ENCODE measurements at regions not wholly inside any gene's neighbourhood (a gene's known extent, or its start where the extent isn't known, plus 50 kb on each side); places are given as distances from the start of the nearest gene placed in this dataset.

- no peaks in the 10 kb centered on the region for H3K9me3 ChIP-seq (replicated peaks; ENCODE audit: control insufficient read depth, insufficient read depth, low read depth, low read length)
- H3K79me2 ChIP-seq (ENCODE audit: control insufficient read depth, insufficient read depth, low read length): no peaks in the 10 kb centered on the region
- no peak overlapping the region for H3K4me2 ChIP-seq (ENCODE audit: insufficient read depth, low read length)
- ATAC-seq (no peak), FAIRE-seq (no peak), DNase-seq (ENCODE audit: extremely low read depth in 1 of 4, low spot score in 3 of 4) (no peak)
- no peaks in the 10 kb centered on the region; the same call in 1 of the 2 replicates for H4K20me1 ChIP-seq (replicated peaks; ENCODE audit: control insufficient read depth, insufficient read depth, low read length)
- ChIA-PET CTCF (ENCODE audit: low intra/inter-chr PET ratio) (no interaction called here), POLR2A (no interaction called here)
- no peaks in the 10 kb centered on the region for H3K9me1 ChIP-seq (ENCODE audit: control insufficient read depth, insufficient read depth, low read length)
- 0% methylated on average over 2 of the region's 2 CpGs for WGBS (ENCODE audit: insufficient coverage, low coverage, missing lambda C conversion rate)
- intact Hi-C loops (cut with micrococcal nuclease) (no loop called here), in situ Hi-C loops (cut with MboI) (no loop called here)
- no TSS peak for BruUV-seq (replicated peaks)
- H3K27ac ChIP-seq (ENCODE audit: extremely low read depth, low read depth, low read length): no peak overlapping the region
- H3K27me3 ChIP-seq (ENCODE audit: control insufficient read depth in 2 of 2, insufficient read depth in 2 of 2, low read length in 2 of 2): peaks cover 0 to 8% of the 10 kb centered on the region in 2 experiments; a peak in 3 of 5 replicates
- no peaks in the 10 kb centered on the region for H3K36me3 ChIP-seq (ENCODE audit: control insufficient read depth, insufficient read depth, low read length)
- TF ChIP-seq ZNF12 (CRISPR knock-in tag; IDR thresholded peaks at IDR 0.05) (no peak), PTBP1 (IDR thresholded peaks at IDR 0.05; ENCODE audit: low read depth, low read length) (no peak), NCOA6 (IDR thresholded peaks at IDR 0.05) (no peak)
- H3K9ac ChIP-seq (ENCODE audit: insufficient read depth in 1 of 2, low read depth in 2 of 2, low read length in 2 of 2): no peak overlapping the region
- H3K4me1 ChIP-seq (replicated peaks in 1 of 2; ENCODE audit: control insufficient read depth in 2 of 2, insufficient read depth in 2 of 2, low read length in 2 of 2): no peaks in the 10 kb centered on the region
- H3K4me3 ChIP-seq: no peak overlapping the region
- H2AFZ ChIP-seq (ENCODE audit: low read depth, low read length): no peak overlapping the region
Measured at GRCh38 chr10:123359539-123359938, 205.3 kb downstream of the BUB3 start.

- intact Hi-C loops (cut with micrococcal nuclease) (no loop called here), in situ Hi-C loops (cut with MboI) (no loop called here)
- Histone ChIP-seq H4K20me1 (replicated peaks; ENCODE audit: control insufficient read depth, insufficient read depth, low read length) (no peaks in the 10 kb centered on the region; the same call in 1 of the 2 replicates), H2AFZ (ENCODE audit: low read depth, low read length) (no peak overlapping the region), H3K27ac (ENCODE audit: extremely low read depth, low read depth, low read length) (no peak overlapping the region), H3K9me1 (ENCODE audit: control insufficient read depth, insufficient read depth, low read length) (no peaks in the 10 kb centered on the region), H3K9me3 (replicated peaks; ENCODE audit: control insufficient read depth, insufficient read depth, low read depth, low read length) (no peaks in the 10 kb centered on the region), H3K4me2 (ENCODE audit: insufficient read depth, low read length) (no peak overlapping the region), H3K4me3 (no peak overlapping the region), H3K4me1 (replicated peaks in 1 of 2; ENCODE audit: control insufficient read depth in 2 of 2, insufficient read depth in 2 of 2, low read length in 2 of 2) (no peaks in the 10 kb centered on the region), H3K79me2 (ENCODE audit: control insufficient read depth, insufficient read depth, low read length) (no peaks in the 10 kb centered on the region), H3K9ac (ENCODE audit: insufficient read depth in 1 of 2, low read depth in 2 of 2, low read length in 2 of 2) (no peak overlapping the region), H3K36me3 (ENCODE audit: control insufficient read depth, insufficient read depth, low read length) (no peaks in the 10 kb centered on the region), H3K27me3 (ENCODE audit: control insufficient read depth in 2 of 2, insufficient read depth in 2 of 2, low read length in 2 of 2) (peaks cover 0 to 8% of the 10 kb centered on the region in 2 experiments; a peak in 2 of 5 replicates)
- FAIRE-seq (no peak), DNase-seq (ENCODE audit: extremely low read depth in 1 of 4, low spot score in 3 of 4) (no peak), ATAC-seq (no peak)
- ChIA-PET CTCF (ENCODE audit: low intra/inter-chr PET ratio) (no interaction called here), POLR2A (no interaction called here)
- no TSS peak for BruUV-seq (replicated peaks)
- WGBS (ENCODE audit: insufficient coverage, low coverage, missing lambda C conversion rate): 0% methylated on average over 5 of the region's 5 CpGs
- no peak for TF ChIP-seq SMARCA5 (IDR thresholded peaks at IDR 0.05)
- TF ChIP-seq ZNF280A (IDR thresholded peaks at IDR 0.05; ENCODE audit: low read depth, partially characterized antibody): no peak
- TF ChIP-seq MLLT1 (IDR thresholded peaks at IDR 0.05): no peak
- TF ChIP-seq MCM2 (IDR thresholded peaks at IDR 0.05; ENCODE audit: low read depth): no peak
- no peak for TF ChIP-seq HNRNPK (IDR thresholded peaks at IDR 0.05; ENCODE audit: low read depth, low read length, poor library complexity, severe bottlenecking)
- no peak for TF ChIP-seq POLR3A (IDR thresholded peaks at IDR 0.05; ENCODE audit: borderline replicate concordance, extremely low read depth, insufficient read depth, insufficient read length)
- no peak for TF ChIP-seq ZNF561 (CRISPR knock-in tag; conservative IDR thresholded peaks at IDR 0.05)
- TF ChIP-seq ZBTB33 (CRISPR knock-in tag; IDR thresholded peaks at IDR 0.05): no peak
- TF ChIP-seq ZNF583 (CRISPR knock-in tag; IDR thresholded peaks at IDR 0.05): no peak
Measured at GRCh38 chr10:123361832-123362231, 207.6 kb downstream of the BUB3 start.
